Left forelimb (tissue), 1 donor: ENCODE measurements at regions not wholly inside any gene's neighbourhood (a gene's known extent, or its start where the extent isn't known, plus 50 kb on each side); places are given as distances from the start of the nearest gene placed in this dataset.

Experiments used
- DNase-seq: peaks from one replicate; pipeline ENCODE4 v3.0.0-alpha.2; 2018; ENCODE audit warnings: low spot score

GRCh38 chr1:118340928-118341910, 156.2 kb upstream of the SPAG17 start:
- no peak for DNase-seq

- no peak for DNase-seq
Observed at GRCh38 chr1:118339400-118340124, 154.5 kb upstream of the SPAG17 start.

GRCh38 chr1:118338936-118339335, 153.9 kb upstream of the SPAG17 start:
- DNase-seq, result no peak

- no peak for DNase-seq
Observed at GRCh38 chr1:118337346-118337745, 152.3 kb upstream of the SPAG17 start.

GRCh38 chr1:118335331-118335732, 150.3 kb upstream of the SPAG17 start:
- DNase-seq, result no peak

GRCh38 chr1:118334506-118334905, 149.5 kb upstream of the SPAG17 start:
- no peak for DNase-seq

- no peak for DNase-seq
Observed at GRCh38 chr1:118333601-118334210, 148.7 kb upstream of the SPAG17 start.

- DNase-seq, result no peak
Observed at GRCh38 chr1:118326960-118327629, 142.1 kb upstream of the SPAG17 start.

- no peak for DNase-seq
Observed at GRCh38 chr1:118325550-118326225, 140.7 kb upstream of the SPAG17 start.

- no peak for DNase-seq
Observed at GRCh38 chr1:118323246-118323645, 138.2 kb upstream of the SPAG17 start.

GRCh38 chr1:118322331-118322730, 137.3 kb upstream of the SPAG17 start:
- DNase-seq, result no peak

GRCh38 chr1:118321840-118322239, 136.8 kb upstream of the SPAG17 start:
- no peak for DNase-seq

- no peak for DNase-seq
Observed at GRCh38 chr1:118317842-118318614, 133.0 kb upstream of the SPAG17 start.

GRCh38 chr1:118306851-118307250, 121.8 kb upstream of the SPAG17 start:
- no peak for DNase-seq

- DNase-seq, result no peak
Observed at GRCh38 chr1:118304722-118305359, 119.8 kb upstream of the SPAG17 start.

GRCh38 chr1:118303534-118303933, 118.5 kb upstream of the SPAG17 start:
- DNase-seq, result no peak

- DNase-seq, result no peak
Observed at GRCh38 chr1:118303064-118303463, 118.0 kb upstream of the SPAG17 start.

GRCh38 chr1:118302145-118302544, 117.1 kb upstream of the SPAG17 start:
- no peak for DNase-seq

- no peak for DNase-seq
Observed at GRCh38 chr1:118300808-118301207, 115.8 kb upstream of the SPAG17 start.

GRCh38 chr1:118298397-118298796, 113.4 kb upstream of the SPAG17 start:
- no peak for DNase-seq
